Osteocyte (in vitro differentiated cells): ENCODE measurements at regions not wholly inside any gene's neighbourhood (a gene's known extent, or its start where the extent isn't known, plus 50 kb on each side); places are given as distances from the start of the nearest gene placed in this dataset.

Experiments
- DNase-seq: peaks from one replicate; pipeline ENCODE4 v3.0.0; 2021; ENCODE audit warnings: mixed read lengths; ENCODE audit not compliant: unreplicated experiment; ENCODE audit errors: extremely low spot score
- H3K27ac Mint-ChIP-seq: one replicate; pipeline ENCODE4 v1.8.0; 2021; ENCODE audit warnings: mild to moderate bottlenecking, mixed read lengths; ENCODE audit not compliant: unreplicated experiment
- H3K27me3 Mint-ChIP-seq: one replicate; pipeline ENCODE4 v1.8.0; 2021; ENCODE audit warnings: mixed read lengths; ENCODE audit not compliant: unreplicated experiment
- H3K36me3 Mint-ChIP-seq: one replicate; pipeline ENCODE4 v1.8.0; 2021; ENCODE audit warnings: mixed read lengths; ENCODE audit not compliant: unreplicated experiment
- H3K4me1 Mint-ChIP-seq: one replicate; pipeline ENCODE4 v1.8.0; 2021; ENCODE audit warnings: mixed read lengths; ENCODE audit not compliant: unreplicated experiment
- H3K4me3 Mint-ChIP-seq: one replicate; pipeline ENCODE4 v1.8.0; 2021; ENCODE audit warnings: mild to moderate bottlenecking, moderate library complexity, mixed read lengths; ENCODE audit not compliant: unreplicated experiment
- H3K9me3 Mint-ChIP-seq: one replicate; pipeline ENCODE4 v1.8.0; 2021; ENCODE audit warnings: mixed read lengths; ENCODE audit not compliant: unreplicated experiment
- TF ChIP-seq, protein P1 (sequence below): fragments of 200-600 bp; sonication (generic); IDR thresholded peaks from 2 replicates; pipeline ENCODE4 v1.5.0; 2021; ENCODE audit warnings: antibody characterized with exemption, mild to moderate bottlenecking, moderate library complexity

DNA sequence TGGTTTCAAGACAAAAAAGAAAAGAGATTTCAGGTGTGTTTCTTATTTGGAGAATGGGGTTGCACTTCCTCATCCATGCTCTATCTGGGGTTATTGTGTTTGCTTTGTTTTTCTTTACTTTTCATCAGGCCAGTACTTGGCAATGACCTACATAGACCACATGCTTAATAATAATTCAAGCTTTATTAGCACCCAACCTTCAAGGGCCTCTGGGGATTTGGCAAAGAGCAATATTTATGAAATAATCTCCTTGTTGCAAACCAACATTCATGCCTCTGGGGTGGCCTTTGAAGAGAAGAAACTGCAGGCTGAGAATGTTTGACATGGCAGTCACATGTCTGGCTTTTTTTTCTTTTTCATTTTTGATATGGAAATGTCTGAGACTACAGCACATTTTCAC is 68.2 kb upstream of the SNRK start:
- no peak overlapping the region for H3K27ac Mint-ChIP-seq

DNA sequence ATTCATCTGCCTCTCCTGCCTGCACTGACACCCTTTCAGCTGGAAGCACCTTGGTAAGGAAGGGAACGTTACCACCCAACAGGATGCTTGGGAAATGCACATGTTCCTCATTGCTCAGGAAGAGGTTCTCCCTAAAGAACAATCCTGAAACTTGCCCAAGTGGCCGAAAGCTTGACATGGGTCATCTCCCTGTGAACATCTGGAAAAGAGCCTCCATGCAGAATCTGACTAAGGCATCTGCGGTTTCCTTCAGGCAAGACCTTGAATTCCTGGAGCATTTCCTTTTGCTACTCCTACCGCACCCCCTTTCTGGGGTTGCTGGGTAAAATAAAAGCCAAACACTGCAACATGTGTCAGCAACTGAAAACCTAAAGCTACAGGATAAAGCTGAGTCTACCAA is 68.7 kb upstream of the SNRK start:
- H3K4me3 Mint-ChIP-seq, result no peak overlapping the region
- H3K36me3 Mint-ChIP-seq, result no peaks in the 10 kb centered on the region
- H3K27me3 Mint-ChIP-seq, result peaks cover 34% of the 10 kb centered on the region
- H3K4me1 Mint-ChIP-seq, result no peaks in the 10 kb centered on the region
- no peak for DNase-seq
- no peak overlapping the region for H3K27ac Mint-ChIP-seq
- TF ChIP-seq, protein P1, sequence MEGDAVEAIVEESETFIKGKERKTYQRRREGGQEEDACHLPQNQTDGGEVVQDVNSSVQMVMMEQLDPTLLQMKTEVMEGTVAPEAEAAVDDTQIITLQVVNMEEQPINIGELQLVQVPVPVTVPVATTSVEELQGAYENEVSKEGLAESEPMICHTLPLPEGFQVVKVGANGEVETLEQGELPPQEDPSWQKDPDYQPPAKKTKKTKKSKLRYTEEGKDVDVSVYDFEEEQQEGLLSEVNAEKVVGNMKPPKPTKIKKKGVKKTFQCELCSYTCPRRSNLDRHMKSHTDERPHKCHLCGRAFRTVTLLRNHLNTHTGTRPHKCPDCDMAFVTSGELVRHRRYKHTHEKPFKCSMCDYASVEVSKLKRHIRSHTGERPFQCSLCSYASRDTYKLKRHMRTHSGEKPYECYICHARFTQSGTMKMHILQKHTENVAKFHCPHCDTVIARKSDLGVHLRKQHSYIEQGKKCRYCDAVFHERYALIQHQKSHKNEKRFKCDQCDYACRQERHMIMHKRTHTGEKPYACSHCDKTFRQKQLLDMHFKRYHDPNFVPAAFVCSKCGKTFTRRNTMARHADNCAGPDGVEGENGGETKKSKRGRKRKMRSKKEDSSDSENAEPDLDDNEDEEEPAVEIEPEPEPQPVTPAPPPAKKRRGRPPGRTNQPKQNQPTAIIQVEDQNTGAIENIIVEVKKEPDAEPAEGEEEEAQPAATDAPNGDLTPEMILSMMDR, result no peak
- no peaks in the 10 kb centered on the region for H3K9me3 Mint-ChIP-seq

More for the DNA sequence above, 68.2 kb upstream of the SNRK start:
- no peaks in the 10 kb centered on the region for H3K4me1 Mint-ChIP-seq
- no peak for DNase-seq
- no peak overlapping the region for H3K4me3 Mint-ChIP-seq
- TF ChIP-seq, protein P1, result no peak
- no peaks in the 10 kb centered on the region for H3K36me3 Mint-ChIP-seq
- peaks cover 34% of the 10 kb centered on the region for H3K27me3 Mint-ChIP-seq
- no peaks in the 10 kb centered on the region for H3K9me3 Mint-ChIP-seq

DNA sequence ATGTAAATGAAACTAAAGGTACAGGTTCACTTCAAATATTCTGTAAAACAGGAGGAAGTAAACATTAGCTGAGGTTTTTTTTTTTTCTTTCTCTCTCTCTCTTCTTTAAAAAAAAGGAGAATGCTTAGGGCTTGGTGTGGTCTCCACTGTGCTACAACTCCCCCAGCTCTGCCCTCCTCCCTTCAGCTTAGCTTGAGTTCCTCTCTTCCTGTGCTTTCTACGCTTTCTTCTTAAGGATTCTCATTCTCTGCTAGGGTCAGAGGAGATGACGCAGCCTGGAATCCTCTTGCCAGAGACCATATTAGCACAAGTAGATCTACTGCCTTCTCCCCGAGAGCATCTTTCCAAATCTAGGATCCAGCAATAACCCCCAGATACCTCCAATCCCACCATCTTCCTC is 69.1 kb upstream of the SNRK start:
- Mint-ChIP-seq H3K27me3 (peaks cover 34% of the 10 kb centered on the region), H3K9me3 (no peaks in the 10 kb centered on the region), H3K4me3 (no peak overlapping the region), H3K4me1 (no peaks in the 10 kb centered on the region), H3K27ac (no peak overlapping the region), H3K36me3 (no peaks in the 10 kb centered on the region)
- TF ChIP-seq, protein P1, result no peak
- no peak for DNase-seq

DNA sequence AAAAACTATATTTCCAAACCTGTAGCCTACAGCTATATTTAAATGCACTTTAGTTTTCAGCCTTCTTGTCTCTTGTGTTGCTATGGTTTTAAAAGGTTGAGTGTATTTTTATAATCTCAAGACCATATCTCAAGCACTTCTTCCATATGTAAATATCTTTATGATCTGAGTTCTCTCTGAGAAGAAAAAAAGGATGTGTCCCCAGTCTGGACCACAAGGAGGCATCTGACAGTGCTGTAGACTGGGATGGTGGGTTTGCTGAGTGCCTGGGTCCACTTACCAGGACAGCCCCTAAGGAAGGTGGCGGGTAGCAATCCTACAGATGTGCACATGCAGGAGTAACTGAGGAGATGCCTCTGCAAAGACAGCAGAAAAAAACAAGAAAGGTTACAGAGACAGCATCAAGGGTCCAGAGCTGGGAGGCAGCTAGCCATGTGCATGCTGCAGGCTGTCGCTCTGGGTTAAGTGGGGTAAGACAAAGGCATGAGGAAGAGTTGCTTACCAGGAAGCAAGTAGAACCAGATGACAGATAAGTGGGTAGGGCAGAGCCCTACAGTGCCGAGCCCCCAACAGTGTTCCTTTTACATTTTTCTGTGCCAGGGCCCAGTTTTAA is 70.6 kb upstream of the SNRK start:
- no peak for DNase-seq
- Mint-ChIP-seq H3K27ac (no peak overlapping the region), H3K9me3 (no peaks in the 10 kb centered on the region), H3K36me3 (no peaks in the 10 kb centered on the region), H3K27me3 (peaks cover 30% of the 10 kb centered on the region), H3K4me3 (no peak overlapping the region), H3K4me1 (no peaks in the 10 kb centered on the region)
- TF ChIP-seq, protein P1, result peak; percentile 11

DNA sequence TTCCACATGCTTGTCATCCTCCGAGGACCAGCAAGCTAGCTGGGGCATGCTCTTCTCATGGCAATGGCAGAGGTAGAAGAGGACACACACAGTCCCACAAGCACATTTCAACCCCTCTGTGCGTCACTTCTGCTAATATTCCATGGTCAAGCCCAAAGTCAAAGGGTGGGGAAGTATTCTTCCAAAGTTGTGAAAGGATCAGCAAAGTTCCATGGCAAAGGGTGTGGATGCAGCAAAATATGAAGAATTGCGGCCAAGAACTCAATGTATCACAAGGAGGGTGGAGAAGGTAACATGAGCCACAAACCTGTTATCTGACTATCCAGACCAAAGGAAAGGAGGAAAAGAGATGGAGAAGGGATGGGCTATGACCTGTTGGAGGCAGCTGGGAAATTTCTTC is 71.2 kb upstream of the SNRK start:
- TF ChIP-seq, protein P1, result no peak
- Mint-ChIP-seq H3K27ac (no peak overlapping the region), H3K36me3 (no peaks in the 10 kb centered on the region), H3K4me1 (no peaks in the 10 kb centered on the region), H3K9me3 (no peaks in the 10 kb centered on the region), H3K4me3 (no peak overlapping the region), H3K27me3 (peaks cover 25% of the 10 kb centered on the region)
- no peak for DNase-seq
